NT2/D1 (cell line): ENCODE measurements at regions not wholly inside any gene's neighbourhood (a gene's known extent, or its start where the extent isn't known, plus 50 kb on each side); places are given as distances from the start of the nearest gene placed in this dataset.

Experiments
- SUZ12 ChIP-seq: IDR thresholded peaks from 2 replicates; pipeline ENCODE4 v1.6.1; 2011; ENCODE audit not compliant: insufficient read length, insufficient read depth; ENCODE audit errors: extremely low read depth
- ZNF274 ChIP-seq: IDR thresholded peaks from 2 replicates; pipeline ENCODE4 v1.6.1; 2011; ENCODE audit warnings: mild to moderate bottlenecking, low read depth, low read length

DNA sequence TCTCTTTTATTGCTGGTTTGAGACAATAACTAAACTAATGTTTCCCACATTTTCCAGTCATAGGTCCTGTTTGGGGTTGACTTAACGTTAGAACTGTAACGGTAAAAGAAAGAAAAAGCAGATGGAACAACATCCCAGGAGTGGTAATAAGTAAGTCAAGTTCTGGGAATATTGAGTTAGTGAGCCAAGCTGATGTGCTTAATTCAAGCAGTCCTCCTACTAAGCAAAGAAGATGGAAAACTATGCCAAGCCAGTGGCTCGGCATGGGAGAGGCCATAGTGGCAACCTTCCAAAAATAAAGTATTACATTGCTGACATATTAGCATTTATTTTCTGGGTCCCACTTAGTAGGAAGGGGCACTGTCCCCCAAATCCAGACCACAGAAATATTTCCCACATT, 161.7 kb upstream of the CDH5 start:
- TF ChIP-seq SUZ12 (no peak), ZNF274 (no peak)
